Left kidney (tissue), 1 donor: ENCODE measurements at regions not wholly inside any gene's neighbourhood (a gene's known extent, or its start where the extent isn't known, plus 50 kb on each side); places are given as distances from the start of the nearest gene placed in this dataset.
A peak's percentile ranks its signal among the peaks of the same experiment; 100 is the strongest.

Experiments used
- DNase-seq: peaks from one replicate; pipeline ENCODE4 v3.0.0-alpha.2; 2013

GRCh38 chr13:40170091-40170490, 496.4 kb downstream of the FOXO1 start:
- DNase-seq, result no peak

GRCh38 chr13:40170982-40171381, 495.5 kb downstream of the FOXO1 start:
- DNase-seq, result no peak

- no peak for DNase-seq
These were observed 494.9 kb downstream of the FOXO1 start for GRCh38 chr13:40171566-40171965.

GRCh38 chr13:40172149-40172591, 494.3 kb downstream of the FOXO1 start:
- DNase-seq, result no peak

- no peak for DNase-seq
These were observed 493.6 kb downstream of the FOXO1 start for GRCh38 chr13:40172878-40173277.

- DNase-seq, result no peak
These were observed 490.8 kb downstream of the FOXO1 start for GRCh38 chr13:40175639-40176038.

GRCh38 chr13:40176242-40176641, 490.2 kb downstream of the FOXO1 start:
- no peak for DNase-seq

GRCh38 chr13:40178130-40178529, 488.3 kb downstream of the FOXO1 start:
- no peak for DNase-seq

GRCh38 chr13:40179445-40180281, 486.8 kb downstream of the FOXO1 start:
- no peak for DNase-seq

- no peak for DNase-seq
These were observed 485.7 kb downstream of the FOXO1 start for GRCh38 chr13:40180776-40181175.

GRCh38 chr13:40181203-40181845, 485.1 kb downstream of the FOXO1 start:
- no peak for DNase-seq

GRCh38 chr13:40182591-40182990, 483.9 kb downstream of the FOXO1 start:
- no peak for DNase-seq

GRCh38 chr13:40185414-40185813, 481.0 kb downstream of the FOXO1 start:
- DNase-seq, result no peak

GRCh38 chr13:40186041-40186440, 480.4 kb downstream of the FOXO1 start:
- no peak for DNase-seq

GRCh38 chr13:40186626-40187323, 479.7 kb downstream of the FOXO1 start:
- no peak for DNase-seq

- no peak for DNase-seq
These were observed 479.1 kb downstream of the FOXO1 start for GRCh38 chr13:40187324-40187795.

GRCh38 chr13:40187841-40188591, 478.4 kb downstream of the FOXO1 start:
- no peak for DNase-seq

- DNase-seq, result no peak
These were observed 477.0 kb downstream of the FOXO1 start for GRCh38 chr13:40189426-40189825.

GRCh38 chr13:40189898-40190630, 476.4 kb downstream of the FOXO1 start:
- no peak for DNase-seq

- DNase-seq, result peak; percentile 39
These were observed 475.8 kb downstream of the FOXO1 start for GRCh38 chr13:40190641-40191100.
